B cell (primary cell): ENCODE measurements at regions not wholly inside any gene's neighbourhood (a gene's known extent, or its start where the extent isn't known, plus 50 kb on each side); places are given as distances from the start of the nearest gene placed in this dataset.

Experiments used
- ATAC-seq: fragments of 200-7000 bp; cut with Tn5 transposase; one replicate; pipeline ENCODE4 v1.10.0; 2021; ENCODE audit warnings: low read depth, mild to moderate bottlenecking, moderate number of reproducible peaks, moderate library complexity
- CTCF ChIA-PET: fragments of 350-600 bp; sonication (Branson Sonifier 250); formaldehyde crosslinking; loops from one replicate; lab custom pipeline; 2021; ENCODE audit warnings: antibody characterized with exemption, inconsistent platforms; lab: Charles Lee
- POLR2A ChIA-PET: fragments of 350-600 bp; sonication (Branson Sonifier 250); formaldehyde crosslinking; loops from one replicate; lab custom pipeline; 2021; ENCODE audit warnings: antibody characterized with exemption; lab: Charles Lee
- DNase-seq: peaks from one replicate; pipeline ENCODE4 v3.0.0; 2013
- H2AFZ ChIP-seq: 2 replicates; pipeline ENCODE4 v1.6.1; 2012; ENCODE audit warnings: mild to moderate bottlenecking, low read depth, low read length; ENCODE audit not compliant: insufficient read depth, poor library complexity, severe bottlenecking
- H3K27ac ChIP-seq, 2 donors: 1 replicate in 1 of 2; 2 replicates in 1 of 2; pipeline ENCODE4 v1.5.1; 2012 to 2013; ENCODE audit warnings: low read length in 2 of 2, mild to moderate bottlenecking in 2 of 2, moderate library complexity in 1 of 2
- H3K27me3 ChIP-seq, 4 experiments: fragments of 200-600 bp in 1 of 4; sonication (generic) in 1 of 4; replicated peaks in 1 of 4; 1 replicate in 2 of 4; 2 replicates in 2 of 4; pipeline versions ENCODE4 v1.6.1 to v1.7.0; 2013 to 2016; ENCODE audit warnings: low read length in 3 of 4, mild to moderate bottlenecking in 2 of 4, mixed read lengths in 1 of 4, moderate library complexity in 1 of 4; ENCODE audit not compliant: insufficient read depth in 4 of 4, control insufficient read depth in 3 of 4; ENCODE audit errors: control extremely low read depth in 1 of 4
- H3K36me3 ChIP-seq, 2 experiments: replicated peaks in 1 of 2; 1 replicate in 1 of 2; 2 replicates in 1 of 2; pipeline versions ENCODE4 v1.6.1 to v1.7.1; 2013; ENCODE audit warnings: low read length in 1 of 2; ENCODE audit not compliant: insufficient read depth in 2 of 2, control insufficient read depth in 1 of 2; ENCODE audit errors: control extremely low read depth in 1 of 2, extremely low read depth in 1 of 2
- H3K4me1 ChIP-seq, 2 donors: fragments of 200-600 bp in 1 of 2; sonication (generic) in 1 of 2; 1 replicate in 1 of 2; 2 replicates in 1 of 2; pipeline versions ENCODE4 v1.5.1 to v1.6.1; 2013 to 2017; ENCODE audit warnings: low read length in 2 of 2; ENCODE audit not compliant: control insufficient read depth in 2 of 2, insufficient read depth in 2 of 2
- H3K4me2 ChIP-seq: replicated peaks from 2 replicates; pipeline ENCODE3; 2012; ENCODE audit warnings: mild to moderate bottlenecking, low read depth, low read length; ENCODE audit not compliant: poor library complexity, severe bottlenecking
- H3K4me3 ChIP-seq, 5 experiments: fragments of 200-600 bp in 1 of 5; sonication (generic) in 1 of 5; 1 replicate in 3 of 5; 2 replicates in 2 of 5; pipeline versions ENCODE4 v1.5.1 to v1.7.0; 2011 to 2016; ENCODE audit warnings: low read length in 4 of 5, mild to moderate bottlenecking in 4 of 5, low read depth in 2 of 5, control low read depth in 1 of 5, moderate library complexity in 1 of 5; ENCODE audit not compliant: insufficient read depth in 1 of 5; ENCODE audit errors: control extremely low read depth in 1 of 5, extremely low read depth in 1 of 5
- H3K79me2 ChIP-seq: fragments of 200-600 bp; sonication (generic); one replicate; pipeline ENCODE4 v1.6.0; 2016; ENCODE audit warnings: low read length; ENCODE audit not compliant: control insufficient read depth, insufficient read depth
- H3K9ac ChIP-seq: fragments of 200-600 bp; sonication (generic); 2 replicates; pipeline ENCODE4 v1.6.1; 2017; ENCODE audit warnings: mild to moderate bottlenecking, low read length, moderate library complexity
- H3K9me3 ChIP-seq, 3 donors: one replicate each; pipeline versions ENCODE4 v1.6.1 to v1.7.1; 2013; ENCODE audit warnings: low read length in 2 of 3; ENCODE audit not compliant: control insufficient read depth in 2 of 3, insufficient read depth in 1 of 3; ENCODE audit errors: control extremely low read depth in 1 of 3
- H4K20me1 ChIP-seq: 2 replicates; pipeline ENCODE4 v1.6.0; 2012; ENCODE audit warnings: mild to moderate bottlenecking, low read length; ENCODE audit not compliant: insufficient read depth, control insufficient read depth, poor library complexity, severe bottlenecking
- H3K27ac Mint-ChIP-seq: one replicate; pipeline ENCODE4 v1.8.0; 2021; ENCODE audit warnings: mixed read lengths
- H3K27me3 Mint-ChIP-seq: one replicate; pipeline ENCODE4 v1.8.0; 2021; ENCODE audit warnings: mixed read lengths
- H3K4me1 Mint-ChIP-seq: one replicate; pipeline ENCODE4 v1.8.0; 2021; ENCODE audit warnings: mixed read lengths
- H3K4me3 Mint-ChIP-seq: one replicate; pipeline ENCODE4 v1.8.0; 2021; ENCODE audit warnings: mixed read lengths
- H3K9me3 Mint-ChIP-seq: one replicate; pipeline ENCODE4 v1.8.0; 2022; ENCODE audit warnings: mixed read lengths; ENCODE audit not compliant: insufficient read depth
- EZH2 ChIP-seq: IDR thresholded peaks from 2 replicates; pipeline ENCODE4 v1.6.1; 2012; ENCODE audit warnings: borderline replicate concordance, low read depth, mild to moderate bottlenecking, moderate library complexity, low read length; ENCODE audit not compliant: insufficient read depth, poor library complexity, severe bottlenecking
- WGBS: methylation state at CpG from one replicate; pipeline ENCODE4 v1.1.5; 2013; ENCODE audit warnings: missing lambda C conversion rate; ENCODE audit not compliant: insufficient coverage; 5-methylcytosine and 5-hydroxymethylcytosine counted together
- intact Hi-C: fragments of 100-400 bp; cut with micrococcal nuclease; formaldehyde crosslinking; loops from one replicate; pipeline ENCODE4 v1.10.0; 2022
- TF ChIP-seq, protein P1 (sequence below): fragments of 200-600 bp; IDR thresholded peaks from one replicate; pipeline ENCODE4 v1.8.0; 2022; ENCODE audit warnings: antibody characterized with exemption, mild to moderate bottlenecking

DNA sequence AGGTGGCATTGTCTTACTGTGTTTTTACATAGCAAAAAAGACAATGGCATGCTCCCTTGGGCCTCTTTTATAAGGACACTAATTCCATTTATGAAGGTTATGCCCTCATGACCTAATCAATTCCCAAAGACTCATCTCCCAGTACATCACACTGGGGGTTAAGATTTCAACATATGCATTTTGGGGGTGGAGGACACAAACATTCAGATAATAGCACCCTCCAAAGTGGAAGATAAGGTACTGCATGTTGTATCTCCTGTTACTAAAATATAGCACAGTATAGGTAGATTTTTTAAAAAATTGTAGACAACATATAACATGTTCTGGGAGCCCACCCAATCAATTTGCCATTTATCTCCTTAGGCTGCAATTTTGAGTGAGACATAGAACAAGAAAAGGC is 221.2 kb downstream of the LIG4 start:
- Histone ChIP-seq H3K27me3 (no peaks in the 10 kb centered on the region), H4K20me1 (no peaks in the 10 kb centered on the region), H3K36me3 (no peaks in the 10 kb centered on the region), H3K9ac (no peak overlapping the region), H3K79me2 (no peaks in the 10 kb centered on the region), H3K9me3 (no peaks in the 10 kb centered on the region), H3K27ac (no peak overlapping the region), H3K4me1 (no peaks in the 10 kb centered on the region), H3K4me2 (no peak overlapping the region), H2AFZ (no peak overlapping the region), H3K4me3 (no peak overlapping the region)
- Mint-ChIP-seq H3K27me3 (no peaks in the 10 kb centered on the region), H3K27ac (no peak overlapping the region), H3K4me3 (no peak overlapping the region), H3K4me1 (no peaks in the 10 kb centered on the region), H3K9me3 (peaks cover 8% of the 10 kb centered on the region)
- CTCF ChIA-PET, result no interaction called here
- no peak for DNase-seq
- TF ChIP-seq, protein P1, sequence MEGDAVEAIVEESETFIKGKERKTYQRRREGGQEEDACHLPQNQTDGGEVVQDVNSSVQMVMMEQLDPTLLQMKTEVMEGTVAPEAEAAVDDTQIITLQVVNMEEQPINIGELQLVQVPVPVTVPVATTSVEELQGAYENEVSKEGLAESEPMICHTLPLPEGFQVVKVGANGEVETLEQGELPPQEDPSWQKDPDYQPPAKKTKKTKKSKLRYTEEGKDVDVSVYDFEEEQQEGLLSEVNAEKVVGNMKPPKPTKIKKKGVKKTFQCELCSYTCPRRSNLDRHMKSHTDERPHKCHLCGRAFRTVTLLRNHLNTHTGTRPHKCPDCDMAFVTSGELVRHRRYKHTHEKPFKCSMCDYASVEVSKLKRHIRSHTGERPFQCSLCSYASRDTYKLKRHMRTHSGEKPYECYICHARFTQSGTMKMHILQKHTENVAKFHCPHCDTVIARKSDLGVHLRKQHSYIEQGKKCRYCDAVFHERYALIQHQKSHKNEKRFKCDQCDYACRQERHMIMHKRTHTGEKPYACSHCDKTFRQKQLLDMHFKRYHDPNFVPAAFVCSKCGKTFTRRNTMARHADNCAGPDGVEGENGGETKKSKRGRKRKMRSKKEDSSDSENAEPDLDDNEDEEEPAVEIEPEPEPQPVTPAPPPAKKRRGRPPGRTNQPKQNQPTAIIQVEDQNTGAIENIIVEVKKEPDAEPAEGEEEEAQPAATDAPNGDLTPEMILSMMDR, result no peak
- no peak for TF ChIP-seq EZH2
- intact Hi-C loops, result no loop called here
- ATAC-seq, result no peak
- POLR2A ChIA-PET, result no interaction called here

DNA sequence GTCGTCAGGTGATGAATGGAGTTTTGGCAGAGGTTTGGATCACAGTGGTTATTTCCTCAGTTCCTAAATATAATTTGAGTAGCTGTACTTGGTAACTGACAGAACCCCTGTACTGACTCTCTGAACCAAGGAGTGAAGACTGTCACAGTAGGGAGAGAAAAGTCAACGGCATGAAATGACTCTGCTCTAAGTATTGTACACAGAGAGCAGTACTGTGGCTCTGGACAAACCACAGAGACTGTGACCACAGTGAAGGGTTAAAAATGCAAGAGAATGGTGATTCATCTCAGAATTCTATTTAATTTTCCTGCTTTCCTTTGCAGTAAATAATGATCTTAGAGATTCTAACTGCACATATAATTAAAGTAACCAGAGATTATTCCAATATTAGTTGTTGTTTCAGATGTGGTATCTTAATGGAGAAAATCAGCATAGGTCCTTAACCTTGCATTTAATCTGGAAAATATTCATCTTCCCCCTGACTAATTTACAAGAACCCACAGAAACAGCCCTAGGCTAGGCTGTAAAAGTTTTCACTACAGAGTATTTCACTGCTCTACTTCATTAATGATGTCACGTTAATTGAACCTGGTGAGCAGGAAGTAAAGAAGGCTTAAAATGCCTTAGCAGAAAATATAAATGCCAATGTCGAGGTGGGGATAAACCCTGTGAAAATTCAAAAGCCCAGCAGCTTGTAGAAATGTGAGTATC is 221.9 kb downstream of the LIG4 start:
- H3K27me3 Mint-ChIP-seq, result no peaks in the 10 kb centered on the region
- ChIA-PET POLR2A (no interaction called here), CTCF (no interaction called here)
- 100% methylated on average over 2 of the region's 4 CpGs for WGBS
- Histone ChIP-seq H2AFZ (no peak overlapping the region), H3K27ac (no peak overlapping the region), H3K9ac (no peak overlapping the region), H3K36me3 (no peaks in the 10 kb centered on the region), H3K27me3 (no peaks in the 10 kb centered on the region), H3K79me2 (no peaks in the 10 kb centered on the region), H3K9me3 (no peaks in the 10 kb centered on the region), H3K4me3 (no peak overlapping the region), H3K4me1 (no peaks in the 10 kb centered on the region), H3K4me2 (no peak overlapping the region), H4K20me1 (no peaks in the 10 kb centered on the region)
- intact Hi-C loops, result no loop called here
- DNase-seq (no peak), ATAC-seq (no peak)
- H3K9me3 Mint-ChIP-seq, result peaks cover 8% of the 10 kb centered on the region
- H3K4me1 Mint-ChIP-seq, result no peaks in the 10 kb centered on the region
- no peak overlapping the region for H3K4me3 Mint-ChIP-seq
- no peak overlapping the region for H3K27ac Mint-ChIP-seq
- TF ChIP-seq, protein P1, result no peak
- TF ChIP-seq EZH2, result no peak
